T47D (cell line): ENCODE measurements at regions not wholly inside any gene's neighbourhood (a gene's known extent, or its start where the extent isn't known, plus 50 kb on each side); places are given as distances from the start of the nearest gene placed in this dataset.
"Not testable (repeated sequence)": the region's sequence is repeated elsewhere in the genome, so short reads cannot be mapped to it uniquely, and the experiment has no call there.

ENCODE experiments used
- DNase-seq, 2 experiments: peaks; one replicate each; pipeline versions ENCODE4 v3.0.0 to v3.0.0-alpha.2; 2011 to 2012; ENCODE audit warnings: low read depth in 1 of 2, low spot score in 1 of 2
- JUND ChIP-seq: IDR thresholded peaks from 2 replicates; pipeline ENCODE4 v1.6.1; 2012; ENCODE audit warnings: low read depth
- in situ Hi-C: cut with HindIII; loops from 2 replicates; pipeline ENCODE4 v1.10.0; 2016; ENCODE audit warnings: low sequenced_read_pairs, low pct_unique_long_range_greater_than_20kb

DNA sequence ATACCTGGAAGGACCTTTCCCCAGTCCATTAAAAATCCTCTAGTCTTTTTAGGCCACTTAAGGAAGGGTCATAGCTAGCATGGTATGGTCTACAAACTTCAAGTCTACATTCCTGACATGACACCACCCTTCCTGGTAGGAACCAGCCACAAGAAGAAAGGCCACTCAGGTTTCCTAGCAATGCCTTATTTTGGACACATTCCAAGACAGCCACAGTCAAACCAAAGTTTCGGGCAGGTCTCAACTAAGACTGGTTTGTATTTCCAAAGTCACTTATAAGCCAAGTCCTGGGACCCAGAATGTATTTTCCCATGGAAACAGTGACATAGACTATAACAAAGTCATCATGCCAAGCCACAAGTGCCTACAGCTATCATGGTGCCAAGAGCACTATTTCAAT is 50.6 kb upstream of the SLC44A3 start:
- in situ Hi-C loops: no loop called here
- no peak for DNase-seq
- no peak for TF ChIP-seq JUND

DNA sequence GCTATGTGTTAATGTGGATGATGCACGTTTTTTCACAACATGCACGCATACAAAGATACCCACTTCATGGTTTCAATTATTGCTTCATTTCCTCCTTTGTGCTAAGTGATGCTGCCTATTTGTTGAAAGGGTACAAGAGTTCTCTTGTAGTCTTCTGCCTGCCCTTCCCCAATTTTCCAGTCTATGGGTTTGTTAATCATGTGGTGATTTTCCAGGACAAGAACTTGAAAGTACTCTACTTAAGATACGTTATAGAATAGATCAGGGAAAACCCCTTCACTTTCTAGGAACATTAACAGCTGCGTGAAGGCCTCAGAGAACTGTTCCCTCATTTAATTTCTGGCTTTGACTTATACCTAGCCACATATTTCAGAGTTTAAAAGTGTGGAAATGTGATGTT is 52.1 kb upstream of the SLC44A3 start:
- in situ Hi-C loops: no loop called here
- no peak for DNase-seq
- no peak for TF ChIP-seq JUND

DNA sequence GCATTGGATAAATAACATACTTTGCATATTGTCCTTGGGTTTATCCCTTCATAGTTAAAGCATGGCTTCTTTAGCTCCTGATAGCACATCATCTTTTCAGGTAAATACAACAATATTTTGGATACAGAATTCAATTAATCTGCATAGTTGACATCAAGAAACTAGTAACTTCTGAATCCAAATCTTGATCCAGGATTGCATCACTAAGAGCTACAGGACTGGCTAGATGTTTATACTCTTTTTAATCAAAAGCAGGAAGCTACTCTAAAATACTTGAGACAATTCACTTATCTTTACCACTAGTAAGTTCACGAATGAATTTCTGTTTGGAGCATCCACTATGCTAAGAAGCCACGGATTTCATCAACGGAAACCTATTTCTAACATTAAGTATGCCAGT is 54.2 kb upstream of the SLC44A3 start:
- in situ Hi-C loops: no loop called here
- no peak for DNase-seq
- no peak for TF ChIP-seq JUND

DNA sequence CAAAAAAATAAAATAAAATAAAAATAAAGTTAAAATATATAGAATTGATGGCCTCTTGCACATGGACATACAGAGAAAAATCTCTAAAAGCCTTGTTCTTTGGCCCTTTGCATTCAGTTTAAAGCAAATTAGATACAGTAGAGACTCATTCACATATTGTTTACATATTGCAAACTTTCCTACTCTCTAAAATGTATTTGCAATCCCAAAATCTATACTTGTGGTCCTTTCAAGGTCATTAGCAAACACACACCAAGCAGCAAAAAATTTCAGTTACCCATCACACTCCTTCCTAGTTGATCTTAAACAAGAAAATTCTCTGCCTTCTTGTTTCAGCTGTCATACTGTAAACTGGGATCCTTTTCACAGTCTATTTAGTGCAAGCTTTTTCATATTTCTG is 61.0 kb upstream of the SLC44A3 start:
- DNase-seq: no peak
- in situ Hi-C loops: no loop called here
- no peak for TF ChIP-seq JUND

DNA sequence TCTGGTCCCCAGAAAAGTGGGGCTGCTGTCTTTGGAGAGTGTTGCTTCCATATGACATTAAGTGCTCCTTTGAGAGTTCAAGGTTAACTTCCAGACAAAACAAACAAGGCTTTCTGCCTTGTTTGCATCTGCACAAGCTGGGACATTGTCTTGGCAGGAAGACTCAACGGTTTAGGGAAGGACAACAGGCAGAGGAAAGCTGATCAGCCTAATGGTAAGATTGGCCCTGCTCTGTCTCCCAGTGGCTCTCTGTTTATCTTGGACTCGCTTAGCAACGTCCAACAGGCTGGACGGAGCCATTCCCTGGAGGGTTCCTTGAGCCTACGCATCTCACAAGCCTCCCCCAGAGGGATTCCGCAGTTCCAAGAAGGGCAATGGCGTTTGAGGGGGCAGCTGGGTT is 62.2 kb upstream of the SLC44A3 start:
- in situ Hi-C loops: no loop called here
- TF ChIP-seq JUND: no peak
- DNase-seq: no peak

DNA sequence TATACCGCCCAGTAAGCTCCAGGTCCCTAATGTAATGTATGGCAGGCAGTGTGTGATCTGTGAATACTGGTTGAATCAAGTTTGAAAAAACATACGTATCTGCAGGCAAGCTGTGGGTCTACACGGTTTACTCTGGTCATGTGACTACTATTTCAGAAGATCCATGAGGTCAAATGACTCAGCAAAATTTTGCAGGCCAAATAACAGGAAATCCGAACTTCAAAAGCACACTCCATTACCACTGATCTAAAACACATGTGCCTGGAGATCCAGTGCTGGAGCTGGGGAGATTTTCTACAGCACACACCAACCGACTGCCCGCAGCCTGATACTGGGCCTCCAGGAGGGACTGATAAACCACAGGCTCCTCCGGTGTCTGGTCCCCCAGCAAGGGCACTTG is 64.5 kb upstream of the SLC44A3 start:
- DNase-seq: no peak
- in situ Hi-C loops: no loop called here
- no peak for TF ChIP-seq JUND

DNA sequence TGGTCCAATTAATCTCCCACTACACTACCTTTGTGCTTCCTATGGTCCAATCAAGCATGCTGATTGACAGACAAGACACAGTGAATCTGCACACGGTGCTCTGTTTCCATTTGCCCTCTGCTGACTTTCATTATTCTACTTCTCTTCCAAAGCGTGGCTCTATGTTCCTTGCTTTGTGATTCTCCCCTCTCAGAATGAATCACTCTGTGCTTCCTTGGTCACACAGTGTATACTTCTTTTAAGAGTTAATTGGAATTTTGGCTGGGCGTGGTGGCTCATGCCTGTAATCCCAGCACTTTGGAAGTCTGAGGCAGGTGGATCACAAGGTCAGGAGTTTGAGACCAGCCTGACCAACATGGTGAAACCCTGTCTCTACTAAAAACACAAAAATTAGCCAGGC is 65.1 kb upstream of the SLC44A3 start:
- DNase-seq, in situ Hi-C loops: not testable (repeated sequence)

DNA sequence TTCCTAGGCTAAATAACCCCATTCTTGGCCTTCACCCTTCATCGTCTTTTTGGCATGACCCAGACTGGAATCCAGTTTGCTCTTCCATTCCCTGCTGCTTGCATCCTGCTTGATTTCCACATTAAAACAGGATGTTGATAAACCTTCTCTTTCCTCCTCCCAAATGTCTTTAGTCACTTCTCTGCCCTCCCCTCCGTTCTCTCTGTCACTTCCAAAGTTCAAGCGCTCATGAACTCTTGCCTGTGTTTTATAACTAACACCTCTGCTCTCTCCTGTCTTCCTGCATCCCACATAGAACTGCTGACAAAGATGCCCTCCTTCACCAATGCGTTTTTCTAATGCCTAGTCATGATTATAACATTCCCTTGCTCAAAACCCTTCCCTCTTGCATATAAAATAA is 65.6 kb upstream of the SLC44A3 start:
- in situ Hi-C loops: no loop called here
- DNase-seq: no peak
- TF ChIP-seq JUND: no peak

DNA sequence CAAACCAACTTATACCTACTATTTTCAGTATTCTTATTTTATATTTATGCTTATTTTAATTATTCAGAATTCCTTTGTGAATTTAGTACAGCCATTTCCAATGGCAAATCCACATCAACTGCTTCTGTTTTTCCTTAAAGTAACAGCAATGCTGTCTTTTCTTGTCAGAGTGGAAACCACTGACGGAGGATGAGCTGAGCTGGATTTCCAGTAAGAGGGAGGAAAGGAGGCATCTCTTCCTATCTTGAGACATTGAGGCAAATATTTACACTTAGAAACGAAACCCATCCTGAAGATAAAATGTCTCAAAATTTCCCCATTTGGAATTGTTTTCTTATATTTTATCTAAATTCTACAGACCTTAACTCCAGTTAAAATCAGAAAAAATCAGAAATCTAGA is 66.1 kb upstream of the SLC44A3 start:
- no peak for TF ChIP-seq JUND
- in situ Hi-C loops: no loop called here

DNA sequence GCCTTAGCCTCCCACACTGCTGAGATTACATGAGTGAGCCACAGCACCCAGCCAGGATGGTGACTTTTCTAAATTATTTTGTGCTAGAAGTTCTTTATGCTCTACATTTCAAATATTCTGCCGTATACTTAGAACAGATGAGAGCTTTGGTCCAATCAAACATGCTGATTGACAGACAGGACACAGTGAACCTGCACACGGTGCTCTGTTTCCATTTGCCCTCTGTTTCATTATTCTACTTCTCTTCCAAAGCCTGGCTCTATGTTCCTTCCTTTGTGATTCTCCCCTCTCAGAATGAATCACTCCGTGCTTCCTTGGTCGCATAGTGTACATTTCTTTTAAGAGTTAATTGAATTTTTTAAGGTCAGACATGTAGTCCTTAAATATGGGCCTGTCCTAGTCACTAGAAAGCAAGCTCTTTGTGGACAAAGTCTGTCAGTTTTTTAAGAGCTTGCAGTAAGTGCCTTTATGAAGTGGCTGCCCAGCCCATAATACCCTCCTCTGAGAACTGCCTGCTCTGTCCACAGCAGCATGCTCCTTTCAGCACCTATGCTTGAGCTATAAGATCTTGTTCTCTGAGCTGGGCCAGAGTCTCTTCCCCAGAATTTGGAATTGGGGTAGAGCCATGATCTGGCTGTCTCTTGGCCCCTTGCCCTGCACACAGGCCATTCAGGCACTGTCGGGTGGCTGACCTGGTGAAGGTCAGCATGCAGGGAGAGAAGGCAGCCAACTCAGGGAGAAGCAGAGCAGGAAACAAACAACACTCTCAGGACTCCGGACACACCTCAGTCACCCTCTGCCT is 66.8 kb upstream of the SLC44A3 start:
- in situ Hi-C loops: no loop called here
- DNase-seq: no peak
- TF ChIP-seq JUND: no peak

More for the DNA sequence above, 66.1 kb upstream of the SLC44A3 start:
- no peak for DNase-seq

DNA sequence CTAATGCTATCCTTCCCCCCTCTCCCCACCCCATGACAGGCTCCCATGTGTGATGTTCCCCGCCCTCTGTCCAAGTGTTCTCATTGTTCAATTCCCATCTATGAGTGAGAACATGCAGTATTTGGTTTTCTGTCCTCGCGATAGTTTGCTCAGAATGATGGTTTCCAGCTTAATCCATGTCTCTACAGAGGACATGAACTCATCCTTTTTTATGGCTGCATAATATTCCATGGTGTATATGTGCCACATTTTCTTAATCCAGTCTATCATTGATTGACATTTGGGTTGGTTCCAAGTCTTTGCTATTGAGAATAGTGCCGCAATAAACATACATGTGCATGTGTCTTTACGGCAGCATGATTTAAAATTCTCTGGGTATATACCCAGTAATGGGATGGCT is 68.7 kb upstream of the SLC44A3 start:
- DNase-seq, in situ Hi-C loops: not testable (repeated sequence)

DNA sequence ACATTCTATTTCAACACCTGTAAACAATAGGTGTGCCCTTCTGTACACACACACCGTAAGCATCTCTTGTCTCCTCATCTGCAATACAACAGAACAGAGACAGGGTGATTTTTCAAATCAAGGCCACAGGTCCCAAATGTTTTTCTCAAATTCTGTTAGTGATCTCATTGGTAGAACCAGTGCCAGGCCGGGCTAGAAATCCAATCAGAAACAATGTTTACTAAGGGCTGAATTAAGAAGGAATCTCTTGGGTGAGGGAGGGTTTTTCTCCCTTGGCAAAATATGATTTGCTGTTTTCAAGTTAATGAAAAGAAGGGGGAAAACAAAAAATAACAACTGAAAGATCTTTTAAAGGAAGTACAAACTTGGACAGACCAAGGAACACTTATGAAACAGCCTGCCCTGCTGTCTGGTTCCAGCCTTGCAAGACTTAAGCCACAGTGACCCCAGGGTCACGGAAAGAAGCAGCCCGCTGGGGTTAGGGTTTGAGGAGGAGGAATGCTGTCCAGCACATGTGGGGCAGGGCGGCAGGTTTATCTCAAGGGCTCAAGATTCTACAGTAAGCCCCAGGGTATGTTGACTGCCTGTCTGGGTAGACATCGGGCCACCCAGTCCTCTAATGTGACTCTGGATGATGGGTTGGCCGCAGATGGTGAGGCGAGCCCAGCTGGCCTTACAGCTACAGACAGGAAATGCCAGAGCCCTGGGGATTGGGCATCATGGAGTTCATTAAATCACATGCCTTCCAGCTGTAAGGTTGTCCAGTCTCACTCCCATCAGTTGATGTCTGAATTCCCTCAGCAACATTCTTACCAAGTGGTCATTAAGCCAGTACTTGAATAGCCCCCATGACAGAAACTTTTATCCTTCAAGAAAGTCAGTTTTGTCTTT is 73.3 kb upstream of the SLC44A3 start:
- DNase-seq: no peak
- in situ Hi-C loops: no loop called here

DNA sequence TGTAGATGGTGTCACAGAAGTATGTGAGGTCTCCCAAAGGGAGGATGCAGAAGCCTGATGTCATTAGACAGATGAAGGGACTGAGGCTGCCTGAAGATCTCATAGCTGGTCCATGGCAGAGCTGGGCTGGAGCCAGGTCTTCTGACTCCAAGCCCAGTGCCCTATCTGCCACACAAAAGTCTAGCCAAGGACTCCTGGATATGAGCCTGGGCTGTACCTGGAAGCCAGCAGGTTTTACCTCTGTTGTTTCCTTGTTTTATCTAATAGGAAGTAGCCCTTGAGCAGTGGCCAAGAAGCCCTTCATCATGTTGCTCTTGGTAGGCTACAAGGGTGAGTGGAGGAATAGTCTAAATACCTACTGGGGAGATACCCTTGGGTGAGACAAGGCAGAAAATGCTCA is 74.4 kb upstream of the SLC44A3 start:
- in situ Hi-C loops: no loop called here
- no peak for TF ChIP-seq JUND
- no peak for DNase-seq

More for the DNA sequence above, 73.3 kb upstream of the SLC44A3 start:
- no peak for TF ChIP-seq JUND

DNA sequence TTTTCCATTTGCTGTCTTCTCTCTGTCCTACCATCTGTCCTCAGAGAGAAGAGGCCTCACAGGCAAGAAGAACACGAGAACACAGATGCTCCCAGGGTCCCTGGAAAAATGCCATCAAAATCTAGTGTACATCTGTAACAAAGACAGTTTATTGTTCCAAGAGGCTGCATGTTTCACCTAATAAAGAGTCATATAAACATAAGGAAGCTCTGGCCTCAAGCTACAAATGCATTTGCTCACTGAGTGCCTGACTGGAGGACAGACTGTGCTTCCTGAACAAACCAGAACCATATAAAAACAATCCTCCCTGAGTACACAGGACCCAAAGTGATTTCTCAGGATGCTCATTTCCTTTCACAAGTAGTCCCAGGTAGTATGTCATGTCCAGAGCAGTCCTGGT is 76.3 kb upstream of the SLC44A3 start:
- no peak for DNase-seq
- in situ Hi-C loops: no loop called here
- TF ChIP-seq JUND: no peak
